ENCODE measurements at regions not wholly inside any gene's neighbourhood (a gene's known extent, or its start where the extent isn't known, plus 50 kb on each side); places are given as distances from the start of the nearest gene placed in this dataset.
"Not testable (repeated sequence)": the region's sequence is repeated elsewhere in the genome, so short reads cannot be mapped to it uniquely, and the experiment has no call there.

GRCh38 chr2:132256251-132256902 lies 94.6 kb upstream of the ANKRD30BL start:
- Histone ChIP-seq H3K4me3 (ENCODE audit: low read depth, low read length) (no peak overlapping the region), H3K27me3 (ENCODE audit: control insufficient read depth, insufficient read depth, low read length) (peaks cover 6% of the 10 kb centered on the region), H3K36me3 (ENCODE audit: control insufficient read depth, insufficient read depth, low read length) (no peaks in the 10 kb centered on the region)
- TF ChIP-seq CTCF (IDR thresholded peaks at IDR 0.05; ENCODE audit: insufficient read depth, low read length, severe bottlenecking) = no peak
- no peak for FAIRE-seq
- DNase-seq (ENCODE audit: low read depth) = no peak

GRCh38 chr2:132256903-132257300 lies 95.2 kb upstream of the ANKRD30BL start:
- H3K36me3 ChIP-seq (ENCODE audit: control insufficient read depth, insufficient read depth, low read length); FAIRE-seq; DNase-seq (ENCODE audit: low read depth); H3K4me3 ChIP-seq (ENCODE audit: low read depth, low read length); H3K27me3 ChIP-seq (ENCODE audit: control insufficient read depth, insufficient read depth, low read length): not testable (repeated sequence)

- not testable (repeated sequence) for H3K4me3 ChIP-seq (ENCODE audit: low read depth, low read length)
These were observed 95.8 kb upstream of the ANKRD30BL start for GRCh38 chr2:132257301-132258171.

GRCh38 chr2:132259276-132259675 lies 97.5 kb upstream of the ANKRD30BL start:
- DNase-seq (ENCODE audit: low read depth); H3K4me3 ChIP-seq (ENCODE audit: low read depth, low read length); H3K36me3 ChIP-seq (ENCODE audit: control insufficient read depth, insufficient read depth, low read length); H3K27me3 ChIP-seq (ENCODE audit: control insufficient read depth, insufficient read depth, low read length): not testable (repeated sequence)
- FAIRE-seq = peak; percentile 100

More at GRCh38 chr2:132257301-132258171, 95.8 kb upstream of the ANKRD30BL start:
- not testable (repeated sequence) for DNase-seq (ENCODE audit: low read depth); H3K27me3 ChIP-seq (ENCODE audit: control insufficient read depth, insufficient read depth, low read length); H3K36me3 ChIP-seq (ENCODE audit: control insufficient read depth, insufficient read depth, low read length)
- peak; percentile 100 for FAIRE-seq

- H3K27me3 ChIP-seq (ENCODE audit: control insufficient read depth, insufficient read depth, low read length); DNase-seq (ENCODE audit: low read depth); H3K36me3 ChIP-seq (ENCODE audit: control insufficient read depth, insufficient read depth, low read length); FAIRE-seq; H3K4me3 ChIP-seq (ENCODE audit: low read depth, low read length): not testable (repeated sequence)
These were observed 103.8 kb upstream of the ANKRD30BL start for GRCh38 chr2:132265595-132265994.

- FAIRE-seq (no peak), DNase-seq (ENCODE audit: low read depth) (no peak)
- Histone ChIP-seq H3K27me3 (ENCODE audit: control insufficient read depth, insufficient read depth, low read length) (peaks cover 2% of the 10 kb centered on the region), H3K36me3 (ENCODE audit: control insufficient read depth, insufficient read depth, low read length) (no peaks in the 10 kb centered on the region), H3K4me3 (ENCODE audit: low read depth, low read length) (no peak overlapping the region)
- no peak for TF ChIP-seq CTCF (IDR thresholded peaks at IDR 0.05; ENCODE audit: insufficient read depth, low read length, severe bottlenecking)
These were observed 105.3 kb upstream of the ANKRD30BL start for GRCh38 chr2:132267105-132267497.

GRCh38 chr2:132267498-132268283 lies 105.9 kb upstream of the ANKRD30BL start:
- not testable (repeated sequence) for H3K27me3 ChIP-seq (ENCODE audit: control insufficient read depth, insufficient read depth, low read length); FAIRE-seq; H3K36me3 ChIP-seq (ENCODE audit: control insufficient read depth, insufficient read depth, low read length)
- DNase-seq (ENCODE audit: low read depth) = peak; percentile 42
- H3K4me3 ChIP-seq (ENCODE audit: low read depth, low read length) = peak overlapping the region; percentile 25
